ENCODE measurements at regions not wholly inside any gene's neighbourhood (a gene's known extent, or its start where the extent isn't known, plus 50 kb on each side); places are given as distances from the start of the nearest gene placed in this dataset.

DNA sequence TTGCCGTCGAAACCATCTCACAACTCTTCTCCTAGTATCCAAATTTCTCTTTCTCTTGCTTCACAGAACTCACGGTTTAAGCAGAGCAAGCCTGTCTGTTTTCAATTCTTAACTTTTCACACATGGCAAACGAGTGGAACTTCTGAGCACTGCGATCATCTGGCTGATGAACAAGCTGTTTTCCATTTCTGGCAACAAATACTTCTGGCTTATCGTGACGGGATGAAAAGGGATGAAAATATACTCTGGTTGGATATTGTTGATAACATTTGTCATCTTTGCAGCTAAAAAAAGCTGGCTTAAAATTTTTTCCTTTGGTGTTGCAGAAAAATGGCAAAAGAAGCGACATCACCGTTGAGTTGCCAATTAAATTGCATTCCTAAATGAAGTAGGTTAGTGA lies 515.2 kb upstream of the JARID2 start:
- no peak for TF ChIP-seq TAF1 (IDR thresholded peaks at IDR 0.05; ENCODE audit: low read depth)
- TF ChIP-seq EZH2 (IDR thresholded peaks at IDR 0.05; ENCODE audit: borderline replicate concordance, insufficient read depth, low read length, poor library complexity, severe bottlenecking) = no peak
- TF ChIP-seq, protein P1, sequence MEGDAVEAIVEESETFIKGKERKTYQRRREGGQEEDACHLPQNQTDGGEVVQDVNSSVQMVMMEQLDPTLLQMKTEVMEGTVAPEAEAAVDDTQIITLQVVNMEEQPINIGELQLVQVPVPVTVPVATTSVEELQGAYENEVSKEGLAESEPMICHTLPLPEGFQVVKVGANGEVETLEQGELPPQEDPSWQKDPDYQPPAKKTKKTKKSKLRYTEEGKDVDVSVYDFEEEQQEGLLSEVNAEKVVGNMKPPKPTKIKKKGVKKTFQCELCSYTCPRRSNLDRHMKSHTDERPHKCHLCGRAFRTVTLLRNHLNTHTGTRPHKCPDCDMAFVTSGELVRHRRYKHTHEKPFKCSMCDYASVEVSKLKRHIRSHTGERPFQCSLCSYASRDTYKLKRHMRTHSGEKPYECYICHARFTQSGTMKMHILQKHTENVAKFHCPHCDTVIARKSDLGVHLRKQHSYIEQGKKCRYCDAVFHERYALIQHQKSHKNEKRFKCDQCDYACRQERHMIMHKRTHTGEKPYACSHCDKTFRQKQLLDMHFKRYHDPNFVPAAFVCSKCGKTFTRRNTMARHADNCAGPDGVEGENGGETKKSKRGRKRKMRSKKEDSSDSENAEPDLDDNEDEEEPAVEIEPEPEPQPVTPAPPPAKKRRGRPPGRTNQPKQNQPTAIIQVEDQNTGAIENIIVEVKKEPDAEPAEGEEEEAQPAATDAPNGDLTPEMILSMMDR (IDR thresholded peaks at IDR 0.05; ENCODE audit: poor library complexity, severe bottlenecking) = no peak
- TF ChIP-seq EP300 (conservative IDR thresholded peaks at IDR 0.05; ENCODE audit: poor library complexity, severe bottlenecking) = no peak
- TF ChIP-seq RAD21 (conservative IDR thresholded peaks at IDR 0.05) = no peak
- TF ChIP-seq, protein P2, sequence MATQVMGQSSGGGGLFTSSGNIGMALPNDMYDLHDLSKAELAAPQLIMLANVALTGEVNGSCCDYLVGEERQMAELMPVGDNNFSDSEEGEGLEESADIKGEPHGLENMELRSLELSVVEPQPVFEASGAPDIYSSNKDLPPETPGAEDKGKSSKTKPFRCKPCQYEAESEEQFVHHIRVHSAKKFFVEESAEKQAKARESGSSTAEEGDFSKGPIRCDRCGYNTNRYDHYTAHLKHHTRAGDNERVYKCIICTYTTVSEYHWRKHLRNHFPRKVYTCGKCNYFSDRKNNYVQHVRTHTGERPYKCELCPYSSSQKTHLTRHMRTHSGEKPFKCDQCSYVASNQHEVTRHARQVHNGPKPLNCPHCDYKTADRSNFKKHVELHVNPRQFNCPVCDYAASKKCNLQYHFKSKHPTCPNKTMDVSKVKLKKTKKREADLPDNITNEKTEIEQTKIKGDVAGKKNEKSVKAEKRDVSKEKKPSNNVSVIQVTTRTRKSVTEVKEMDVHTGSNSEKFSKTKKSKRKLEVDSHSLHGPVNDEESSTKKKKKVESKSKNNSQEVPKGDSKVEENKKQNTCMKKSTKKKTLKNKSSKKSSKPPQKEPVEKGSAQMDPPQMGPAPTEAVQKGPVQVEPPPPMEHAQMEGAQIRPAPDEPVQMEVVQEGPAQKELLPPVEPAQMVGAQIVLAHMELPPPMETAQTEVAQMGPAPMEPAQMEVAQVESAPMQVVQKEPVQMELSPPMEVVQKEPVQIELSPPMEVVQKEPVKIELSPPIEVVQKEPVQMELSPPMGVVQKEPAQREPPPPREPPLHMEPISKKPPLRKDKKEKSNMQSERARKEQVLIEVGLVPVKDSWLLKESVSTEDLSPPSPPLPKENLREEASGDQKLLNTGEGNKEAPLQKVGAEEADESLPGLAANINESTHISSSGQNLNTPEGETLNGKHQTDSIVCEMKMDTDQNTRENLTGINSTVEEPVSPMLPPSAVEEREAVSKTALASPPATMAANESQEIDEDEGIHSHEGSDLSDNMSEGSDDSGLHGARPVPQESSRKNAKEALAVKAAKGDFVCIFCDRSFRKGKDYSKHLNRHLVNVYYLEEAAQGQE (IDR thresholded peaks at IDR 0.05; ENCODE audit: borderline replicate concordance) = no peak
